WTC11 (cell line): ENCODE measurements at regions not wholly inside any gene's neighbourhood (a gene's known extent, or its start where the extent isn't known, plus 50 kb on each side); places are given as distances from the start of the nearest gene placed in this dataset.

Source experiments
- ATAC-seq: fragments of 200-7000 bp; cut with Tn5 transposase; 2 replicates; pipeline ENCODE4 v1.10.0; 2021; ENCODE audit warnings: mild to moderate bottlenecking, moderate library complexity
- CTCF ChIA-PET: fragments of 300-600 bp; sonication (Branson Sonifier 250); formaldehyde crosslinking; loops from one replicate; lab custom pipeline; 2021; ENCODE audit warnings: antibody characterized with exemption; lab: Charles Lee
- POLR2A ChIA-PET: fragments of 350-600 bp; sonication (Branson Sonifier 250); formaldehyde crosslinking; loops from one replicate; lab custom pipeline; 2021; ENCODE audit warnings: antibody characterized with exemption; lab: Charles Lee
- DNase-seq: peaks from one replicate; pipeline ENCODE4 v3.0.0; 2021; ENCODE audit warnings: low spot score
- H3K27ac Mint-ChIP-seq: 2 replicates; pipeline ENCODE4 v1.8.0; 2021; ENCODE audit warnings: mixed read lengths
- H3K27me3 Mint-ChIP-seq: 2 replicates; pipeline ENCODE4 v1.8.0; 2021; ENCODE audit warnings: low read depth, mild to moderate bottlenecking, moderate library complexity, mixed read lengths
- H3K36me3 Mint-ChIP-seq: 2 replicates; pipeline ENCODE4 v1.8.0; 2021; ENCODE audit warnings: mixed read lengths
- H3K4me1 Mint-ChIP-seq: 2 replicates; pipeline ENCODE4 v1.8.0; 2022; ENCODE audit warnings: mixed read lengths
- H3K4me3 Mint-ChIP-seq: 2 replicates; pipeline ENCODE4 v1.8.0; 2021; ENCODE audit warnings: mild to moderate bottlenecking, moderate library complexity, mixed read lengths
- H3K9me3 Mint-ChIP-seq: 2 replicates; pipeline ENCODE4 v1.8.0; 2021; ENCODE audit warnings: mixed read lengths
- ATF1 ChIP-seq: sonication (generic); formaldehyde crosslinking; IDR thresholded peaks from 2 replicates; pipeline ENCODE4 v1.8.1; 2023; ENCODE audit warnings: mild to moderate bottlenecking, moderate library complexity, missing genetic modification reagents
- FOXP1 ChIP-seq: sonication (generic); formaldehyde crosslinking; IDR thresholded peaks from 2 replicates; pipeline ENCODE4 v1.8.0; 2022; ENCODE audit warnings: missing genetic modification reagents, mild to moderate bottlenecking, moderate library complexity, borderline replicate concordance
- GABPB1 ChIP-seq: sonication (generic); formaldehyde crosslinking; IDR thresholded peaks from 2 replicates; pipeline ENCODE4 v1.8.1; 2023; ENCODE audit warnings: mild to moderate bottlenecking, missing genetic modification reagents
- MYBL2 ChIP-seq: sonication (generic); formaldehyde crosslinking; IDR thresholded peaks from 2 replicates; pipeline ENCODE4 v1.8.1; 2023; ENCODE audit warnings: mild to moderate bottlenecking, moderate library complexity, missing genetic modification reagents
- NFATC4 ChIP-seq: fragments of 250-450 bp; sonication (Bioruptor Pico); IDR thresholded peaks from 2 replicates; pipeline ENCODE4 v1.9.0; 2021; ENCODE audit warnings: mild to moderate bottlenecking
- NR1H2 ChIP-seq: sonication (generic); formaldehyde crosslinking; IDR thresholded peaks from 2 replicates; pipeline ENCODE4 v1.9.0; 2021; ENCODE audit warnings: mild to moderate bottlenecking, moderate library complexity, missing genetic modification reagents
- NR2C2 ChIP-seq: sonication (generic); formaldehyde crosslinking; IDR thresholded peaks from 2 replicates; pipeline ENCODE4 v1.8.0; 2022; ENCODE audit warnings: mild to moderate bottlenecking, missing genetic modification reagents
- SOX15 ChIP-seq: fragments of 250-450 bp; sonication (Bioruptor Pico); IDR thresholded peaks from 2 replicates; pipeline ENCODE4 v1.9.0; 2021; ENCODE audit warnings: mild to moderate bottlenecking
- ZNF121 ChIP-seq: sonication (generic); formaldehyde crosslinking; IDR thresholded peaks from 2 replicates; pipeline ENCODE4 v1.8.0; 2023; ENCODE audit warnings: missing genetic modification reagents
- TF ChIP-seq, protein P1 (sequence below): sonication (generic); formaldehyde crosslinking; IDR thresholded peaks from 2 replicates; pipeline ENCODE4 v1.8.1; 2023; ENCODE audit warnings: mild to moderate bottlenecking, missing genetic modification reagents, moderate library complexity
- TF ChIP-seq, protein P2 (sequence below): sonication (generic); formaldehyde crosslinking; IDR thresholded peaks from 2 replicates; pipeline ENCODE4 v1.8.1; 2022; ENCODE audit warnings: low read depth, mild to moderate bottlenecking, moderate library complexity, missing genetic modification reagents, borderline replicate concordance
- TF ChIP-seq, protein P3 (sequence below): sonication (generic); formaldehyde crosslinking; IDR thresholded peaks from 2 replicates; pipeline ENCODE4 v1.8.1; 2022; ENCODE audit warnings: missing genetic modification reagents, borderline replicate concordance
- TF ChIP-seq, protein P4 (sequence below): sonication (generic); formaldehyde crosslinking; IDR thresholded peaks from 2 replicates; pipeline ENCODE4 v1.8.0; 2023; ENCODE audit warnings: mild to moderate bottlenecking, missing genetic modification reagents
- TF ChIP-seq, protein P5 (sequence below): sonication (generic); formaldehyde crosslinking; IDR thresholded peaks from 2 replicates; pipeline ENCODE4 v1.8.0; 2022; ENCODE audit warnings: missing genetic modification reagents
- TF ChIP-seq, protein P6 (sequence below): sonication (generic); formaldehyde crosslinking; IDR thresholded peaks from 2 replicates; pipeline ENCODE4 v1.8.1; 2022; ENCODE audit warnings: low read depth, missing genetic modification reagents, borderline replicate concordance
- TF ChIP-seq, protein P7 (sequence below): sonication (generic); formaldehyde crosslinking; conservative IDR thresholded peaks from 2 replicates; pipeline ENCODE4 v1.8.1; 2023; ENCODE audit warnings: mild to moderate bottlenecking, low read depth, missing genetic modification reagents, moderate library complexity
- TF ChIP-seq, protein P8 (sequence below): fragments of 250-450 bp; sonication (Bioruptor Pico); conservative IDR thresholded peaks from 2 replicates; pipeline ENCODE4 v1.9.0; 2021; ENCODE audit warnings: mild to moderate bottlenecking

DNA sequence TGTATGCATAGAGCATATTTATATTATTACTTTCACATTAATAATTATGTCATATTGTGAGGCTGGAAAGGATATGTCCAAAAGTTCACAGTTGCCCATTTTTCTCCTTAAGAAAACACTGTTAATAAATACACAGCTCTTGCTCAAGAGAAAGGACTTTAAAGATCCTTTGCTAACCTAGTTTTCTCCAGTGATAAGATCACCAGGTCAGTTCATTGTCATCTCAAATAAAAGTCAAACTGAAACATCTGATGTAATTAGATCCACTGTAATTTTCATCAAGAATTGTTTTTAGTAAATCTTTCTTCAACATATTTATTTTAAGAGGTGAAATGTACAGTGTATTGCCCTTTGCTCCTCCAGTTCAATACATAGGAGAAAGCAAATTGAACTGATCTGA, 82.8 kb upstream of the KLHL1 start:
- Mint-ChIP-seq H3K27me3 (no peaks in the 10 kb centered on the region), H3K27ac (no peak overlapping the region), H3K36me3 (no peaks in the 10 kb centered on the region), H3K4me1 (no peaks in the 10 kb centered on the region), H3K9me3 (peaks cover 20% of the 10 kb centered on the region), H3K4me3 (no peak overlapping the region)
- CTCF ChIA-PET: no interaction called here
- POLR2A ChIA-PET: no interaction called here
- no peak for DNase-seq
- no peak for TF ChIP-seq FOXP1 (CRISPR knock-in tag)
- TF ChIP-seq, protein P1, sequence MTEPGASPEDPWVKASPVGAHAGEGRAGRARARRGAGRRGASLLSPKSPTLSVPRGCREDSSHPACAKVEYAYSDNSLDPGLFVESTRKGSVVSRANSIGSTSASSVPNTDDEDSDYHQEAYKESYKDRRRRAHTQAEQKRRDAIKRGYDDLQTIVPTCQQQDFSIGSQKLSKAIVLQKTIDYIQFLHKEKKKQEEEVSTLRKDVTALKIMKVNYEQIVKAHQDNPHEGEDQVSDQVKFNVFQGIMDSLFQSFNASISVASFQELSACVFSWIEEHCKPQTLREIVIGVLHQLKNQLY (CRISPR knock-in tag): no peak
- TF ChIP-seq, protein P2, sequence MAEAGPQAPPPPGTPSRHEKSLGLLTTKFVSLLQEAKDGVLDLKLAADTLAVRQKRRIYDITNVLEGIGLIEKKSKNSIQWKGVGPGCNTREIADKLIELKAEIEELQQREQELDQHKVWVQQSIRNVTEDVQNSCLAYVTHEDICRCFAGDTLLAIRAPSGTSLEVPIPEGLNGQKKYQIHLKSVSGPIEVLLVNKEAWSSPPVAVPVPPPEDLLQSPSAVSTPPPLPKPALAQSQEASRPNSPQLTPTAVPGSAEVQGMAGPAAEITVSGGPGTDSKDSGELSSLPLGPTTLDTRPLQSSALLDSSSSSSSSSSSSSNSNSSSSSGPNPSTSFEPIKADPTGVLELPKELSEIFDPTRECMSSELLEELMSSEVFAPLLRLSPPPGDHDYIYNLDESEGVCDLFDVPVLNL (CRISPR knock-in tag): no peak
- TF ChIP-seq NR1H2 (CRISPR knock-in tag): no peak
- TF ChIP-seq NR2C2 (CRISPR knock-in tag): no peak
- no peak for TF ChIP-seq ZNF121
- TF ChIP-seq, protein P3, sequence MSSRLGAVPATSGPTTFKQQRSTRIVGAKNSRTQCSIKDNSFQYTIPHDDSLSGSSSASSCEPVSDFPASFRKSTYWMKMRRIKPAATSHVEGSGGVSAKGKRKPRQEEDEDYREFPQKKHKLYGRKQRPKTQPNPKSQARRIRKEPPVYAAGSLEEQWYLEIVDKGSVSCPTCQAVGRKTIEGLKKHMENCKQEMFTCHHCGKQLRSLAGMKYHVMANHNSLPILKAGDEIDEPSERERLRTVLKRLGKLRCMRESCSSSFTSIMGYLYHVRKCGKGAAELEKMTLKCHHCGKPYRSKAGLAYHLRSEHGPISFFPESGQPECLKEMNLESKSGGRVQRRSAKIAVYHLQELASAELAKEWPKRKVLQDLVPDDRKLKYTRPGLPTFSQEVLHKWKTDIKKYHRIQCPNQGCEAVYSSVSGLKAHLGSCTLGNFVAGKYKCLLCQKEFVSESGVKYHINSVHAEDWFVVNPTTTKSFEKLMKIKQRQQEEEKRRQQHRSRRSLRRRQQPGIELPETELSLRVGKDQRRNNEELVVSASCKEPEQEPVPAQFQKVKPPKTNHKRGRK (CRISPR knock-in tag): no peak
- TF ChIP-seq, all 79 proteins: peak for 0
- no peak for ATAC-seq

DNA sequence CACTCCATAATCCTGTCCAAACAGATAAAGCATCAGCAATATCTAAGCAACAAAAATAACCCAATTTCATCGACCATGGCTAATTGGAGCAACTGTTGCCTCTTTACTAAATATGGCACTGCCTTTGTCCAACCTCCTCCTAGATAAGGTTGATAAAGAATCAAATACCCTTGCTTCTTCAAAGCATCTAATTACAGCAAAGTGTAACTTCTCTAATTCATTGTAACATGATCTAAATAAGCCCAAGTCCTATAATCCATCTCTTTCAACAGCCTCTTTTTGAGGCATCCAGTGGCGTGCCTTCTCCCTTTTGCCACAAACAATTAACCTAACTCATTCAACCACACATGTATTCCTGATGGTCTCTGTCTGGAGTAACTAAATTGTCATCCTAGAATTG, 81.7 kb upstream of the KLHL1 start:
- Mint-ChIP-seq H3K27ac (no peak overlapping the region), H3K27me3 (no peaks in the 10 kb centered on the region; the same call in 1 of the 2 replicates), H3K9me3 (peaks cover 17% of the 10 kb centered on the region), H3K36me3 (no peaks in the 10 kb centered on the region), H3K4me3 (no peak overlapping the region), H3K4me1 (no peaks in the 10 kb centered on the region)
- POLR2A ChIA-PET: no interaction called here
- DNase-seq (no peak), ATAC-seq (no peak)
- CTCF ChIA-PET: no interaction called here
- no peak for TF ChIP-seq NR1H2 (CRISPR knock-in tag)
- TF ChIP-seq, protein P4, sequence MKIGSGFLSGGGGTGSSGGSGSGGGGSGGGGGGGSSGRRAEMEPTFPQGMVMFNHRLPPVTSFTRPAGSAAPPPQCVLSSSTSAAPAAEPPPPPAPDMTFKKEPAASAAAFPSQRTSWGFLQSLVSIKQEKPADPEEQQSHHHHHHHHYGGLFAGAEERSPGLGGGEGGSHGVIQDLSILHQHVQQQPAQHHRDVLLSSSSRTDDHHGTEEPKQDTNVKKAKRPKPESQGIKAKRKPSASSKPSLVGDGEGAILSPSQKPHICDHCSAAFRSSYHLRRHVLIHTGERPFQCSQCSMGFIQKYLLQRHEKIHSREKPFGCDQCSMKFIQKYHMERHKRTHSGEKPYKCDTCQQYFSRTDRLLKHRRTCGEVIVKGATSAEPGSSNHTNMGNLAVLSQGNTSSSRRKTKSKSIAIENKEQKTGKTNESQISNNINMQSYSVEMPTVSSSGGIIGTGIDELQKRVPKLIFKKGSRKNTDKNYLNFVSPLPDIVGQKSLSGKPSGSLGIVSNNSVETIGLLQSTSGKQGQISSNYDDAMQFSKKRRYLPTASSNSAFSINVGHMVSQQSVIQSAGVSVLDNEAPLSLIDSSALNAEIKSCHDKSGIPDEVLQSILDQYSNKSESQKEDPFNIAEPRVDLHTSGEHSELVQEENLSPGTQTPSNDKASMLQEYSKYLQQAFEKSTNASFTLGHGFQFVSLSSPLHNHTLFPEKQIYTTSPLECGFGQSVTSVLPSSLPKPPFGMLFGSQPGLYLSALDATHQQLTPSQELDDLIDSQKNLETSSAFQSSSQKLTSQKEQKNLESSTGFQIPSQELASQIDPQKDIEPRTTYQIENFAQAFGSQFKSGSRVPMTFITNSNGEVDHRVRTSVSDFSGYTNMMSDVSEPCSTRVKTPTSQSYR (CRISPR knock-in tag): no peak
- TF ChIP-seq GABPB1 (CRISPR knock-in tag): no peak
- TF ChIP-seq NFATC4: no peak
- TF ChIP-seq, protein P5, sequence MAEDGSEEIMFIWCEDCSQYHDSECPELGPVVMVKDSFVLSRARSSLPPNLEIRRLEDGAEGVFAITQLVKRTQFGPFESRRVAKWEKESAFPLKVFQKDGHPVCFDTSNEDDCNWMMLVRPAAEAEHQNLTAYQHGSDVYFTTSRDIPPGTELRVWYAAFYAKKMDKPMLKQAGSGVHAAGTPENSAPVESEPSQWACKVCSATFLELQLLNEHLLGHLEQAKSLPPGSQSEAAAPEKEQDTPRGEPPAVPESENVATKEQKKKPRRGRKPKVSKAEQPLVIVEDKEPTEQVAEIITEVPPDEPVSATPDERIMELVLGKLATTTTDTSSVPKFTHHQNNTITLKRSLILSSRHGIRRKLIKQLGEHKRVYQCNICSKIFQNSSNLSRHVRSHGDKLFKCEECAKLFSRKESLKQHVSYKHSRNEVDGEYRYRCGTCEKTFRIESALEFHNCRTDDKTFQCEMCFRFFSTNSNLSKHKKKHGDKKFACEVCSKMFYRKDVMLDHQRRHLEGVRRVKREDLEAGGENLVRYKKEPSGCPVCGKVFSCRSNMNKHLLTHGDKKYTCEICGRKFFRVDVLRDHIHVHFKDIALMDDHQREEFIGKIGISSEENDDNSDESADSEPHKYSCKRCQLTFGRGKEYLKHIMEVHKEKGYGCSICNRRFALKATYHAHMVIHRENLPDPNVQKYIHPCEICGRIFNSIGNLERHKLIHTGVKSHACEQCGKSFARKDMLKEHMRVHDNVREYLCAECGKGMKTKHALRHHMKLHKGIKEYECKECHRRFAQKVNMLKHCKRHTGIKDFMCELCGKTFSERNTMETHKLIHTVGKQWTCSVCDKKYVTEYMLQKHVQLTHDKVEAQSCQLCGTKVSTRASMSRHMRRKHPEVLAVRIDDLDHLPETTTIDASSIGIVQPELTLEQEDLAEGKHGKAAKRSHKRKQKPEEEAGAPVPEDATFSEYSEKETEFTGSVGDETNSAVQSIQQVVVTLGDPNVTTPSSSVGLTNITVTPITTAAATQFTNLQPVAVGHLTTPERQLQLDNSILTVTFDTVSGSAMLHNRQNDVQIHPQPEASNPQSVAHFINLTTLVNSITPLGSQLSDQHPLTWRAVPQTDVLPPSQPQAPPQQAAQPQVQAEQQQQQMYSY (CRISPR knock-in tag): no peak
- TF ChIP-seq, protein P6, sequence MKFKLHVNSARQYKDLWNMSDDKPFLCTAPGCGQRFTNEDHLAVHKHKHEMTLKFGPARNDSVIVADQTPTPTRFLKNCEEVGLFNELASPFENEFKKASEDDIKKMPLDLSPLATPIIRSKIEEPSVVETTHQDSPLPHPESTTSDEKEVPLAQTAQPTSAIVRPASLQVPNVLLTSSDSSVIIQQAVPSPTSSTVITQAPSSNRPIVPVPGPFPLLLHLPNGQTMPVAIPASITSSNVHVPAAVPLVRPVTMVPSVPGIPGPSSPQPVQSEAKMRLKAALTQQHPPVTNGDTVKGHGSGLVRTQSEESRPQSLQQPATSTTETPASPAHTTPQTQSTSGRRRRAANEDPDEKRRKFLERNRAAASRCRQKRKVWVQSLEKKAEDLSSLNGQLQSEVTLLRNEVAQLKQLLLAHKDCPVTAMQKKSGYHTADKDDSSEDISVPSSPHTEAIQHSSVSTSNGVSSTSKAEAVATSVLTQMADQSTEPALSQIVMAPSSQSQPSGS (CRISPR knock-in tag): no peak
- TF ChIP-seq SOX15 (CRISPR knock-in tag): no peak
- no peak for TF ChIP-seq ATF1 (CRISPR knock-in tag)
- TF ChIP-seq MYBL2 (CRISPR knock-in tag): no peak
- TF ChIP-seq FOXP1 (CRISPR knock-in tag): no peak
- TF ChIP-seq, protein P7, sequence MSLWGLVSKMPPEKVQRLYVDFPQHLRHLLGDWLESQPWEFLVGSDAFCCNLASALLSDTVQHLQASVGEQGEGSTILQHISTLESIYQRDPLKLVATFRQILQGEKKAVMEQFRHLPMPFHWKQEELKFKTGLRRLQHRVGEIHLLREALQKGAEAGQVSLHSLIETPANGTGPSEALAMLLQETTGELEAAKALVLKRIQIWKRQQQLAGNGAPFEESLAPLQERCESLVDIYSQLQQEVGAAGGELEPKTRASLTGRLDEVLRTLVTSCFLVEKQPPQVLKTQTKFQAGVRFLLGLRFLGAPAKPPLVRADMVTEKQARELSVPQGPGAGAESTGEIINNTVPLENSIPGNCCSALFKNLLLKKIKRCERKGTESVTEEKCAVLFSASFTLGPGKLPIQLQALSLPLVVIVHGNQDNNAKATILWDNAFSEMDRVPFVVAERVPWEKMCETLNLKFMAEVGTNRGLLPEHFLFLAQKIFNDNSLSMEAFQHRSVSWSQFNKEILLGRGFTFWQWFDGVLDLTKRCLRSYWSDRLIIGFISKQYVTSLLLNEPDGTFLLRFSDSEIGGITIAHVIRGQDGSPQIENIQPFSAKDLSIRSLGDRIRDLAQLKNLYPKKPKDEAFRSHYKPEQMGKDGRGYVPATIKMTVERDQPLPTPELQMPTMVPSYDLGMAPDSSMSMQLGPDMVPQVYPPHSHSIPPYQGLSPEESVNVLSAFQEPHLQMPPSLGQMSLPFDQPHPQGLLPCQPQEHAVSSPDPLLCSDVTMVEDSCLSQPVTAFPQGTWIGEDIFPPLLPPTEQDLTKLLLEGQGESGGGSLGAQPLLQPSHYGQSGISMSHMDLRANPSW (CRISPR knock-in tag): no peak
- TF ChIP-seq, protein P8, sequence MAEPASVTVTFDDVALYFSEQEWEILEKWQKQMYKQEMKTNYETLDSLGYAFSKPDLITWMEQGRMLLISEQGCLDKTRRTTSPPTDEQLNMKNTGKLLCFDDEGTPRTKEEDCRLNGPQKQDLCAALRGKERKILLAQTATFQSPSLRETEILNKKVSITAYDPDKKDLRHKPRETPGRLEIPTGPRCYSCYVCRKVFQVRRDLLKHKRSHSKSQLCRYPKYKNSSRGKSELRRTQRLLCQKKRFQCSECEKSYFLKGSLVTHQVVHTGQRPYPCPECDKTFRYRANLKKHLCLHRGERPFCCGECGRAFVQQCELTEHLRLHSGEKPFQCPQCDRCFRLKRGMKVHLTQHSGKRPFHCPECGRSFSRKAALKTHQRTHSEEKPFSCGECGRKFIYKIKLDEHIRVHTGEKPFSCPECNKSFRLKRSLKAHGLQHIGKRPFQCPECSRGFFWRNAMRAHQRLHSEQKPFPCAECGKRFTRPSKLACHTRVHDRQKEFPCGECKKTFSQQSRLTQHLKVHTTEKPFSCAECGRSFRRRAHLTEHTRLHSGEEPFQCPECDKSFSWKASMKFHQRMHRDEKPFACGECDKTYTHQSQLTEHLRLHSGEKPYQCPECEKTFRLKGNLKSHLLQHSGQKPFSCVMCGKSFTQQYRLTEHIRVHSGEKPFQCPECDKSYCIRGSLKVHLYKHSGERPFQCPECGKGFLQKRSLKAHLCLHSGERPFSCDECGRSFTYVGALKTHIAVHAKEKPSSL (CRISPR knock-in tag): no peak
